GM10266 (cell line): ENCODE measurements at regions not wholly inside any gene's neighbourhood (a gene's known extent, or its start where the extent isn't known, plus 50 kb on each side); places are given as distances from the start of the nearest gene placed in this dataset.

Experiments used
- DNase-seq: peaks from one replicate; pipeline ENCODE4 v3.0.0; 2012; ENCODE audit errors: extremely low spot score
- CTCF ChIP-seq: IDR thresholded peaks from 2 replicates; pipeline ENCODE4 v1.5.1; 2012; ENCODE audit warnings: mild to moderate bottlenecking, low read depth; ENCODE audit not compliant: control insufficient read depth, insufficient read depth; ENCODE audit errors: missing control alignments

GRCh38 chr1:11413986-11414391, 65.0 kb upstream of the DISP3 start:
- TF ChIP-seq CTCF, result no peak
- DNase-seq, result no peak

GRCh38 chr1:11414926-11415538, 63.9 kb upstream of the DISP3 start:
- no peak for TF ChIP-seq CTCF
- DNase-seq, result no peak

GRCh38 chr1:11417162-11417561, 61.8 kb upstream of the DISP3 start:
- no peak for TF ChIP-seq CTCF
- no peak for DNase-seq

- DNase-seq, result no peak
- no peak for TF ChIP-seq CTCF
These were observed 60.9 kb upstream of the DISP3 start for GRCh38 chr1:11418056-11418455.

GRCh38 chr1:11421443-11421842, 57.5 kb upstream of the DISP3 start:
- no peak for DNase-seq
- TF ChIP-seq CTCF, result no peak

- DNase-seq, result no peak
- TF ChIP-seq CTCF, result no peak
These were observed 56.3 kb upstream of the DISP3 start for GRCh38 chr1:11422686-11423085.

GRCh38 chr1:11426617-11427016, 52.3 kb upstream of the DISP3 start:
- no peak for DNase-seq
- TF ChIP-seq CTCF, result no peak
